Islet precursor cell (in vitro differentiated cells): ENCODE measurements at regions not wholly inside any gene's neighbourhood (a gene's known extent, or its start where the extent isn't known, plus 50 kb on each side); places are given as distances from the start of the nearest gene placed in this dataset.

ENCODE experiments used
- DNase-seq: peaks from one replicate; pipeline ENCODE4 v3.0.0-alpha.2; 2018

- DNase-seq = no peak
Observed at GRCh38 chr7:124489082-124489819, 276.3 kb downstream of the GPR37 start.

GRCh38 chr7:124482229-124482628, 283.4 kb downstream of the GPR37 start:
- DNase-seq = no peak

- DNase-seq = no peak
Observed at GRCh38 chr7:124480821-124481290, 284.7 kb downstream of the GPR37 start.

GRCh38 chr7:124480036-124480820, 285.4 kb downstream of the GPR37 start:
- no peak for DNase-seq

GRCh38 chr7:124462249-124462648, 303.3 kb downstream of the GPR37 start:
- DNase-seq = no peak

- no peak for DNase-seq
Observed at GRCh38 chr7:124460555-124460954, 305.0 kb downstream of the GPR37 start.

GRCh38 chr7:124460056-124460450, 305.5 kb downstream of the GPR37 start:
- DNase-seq = no peak

- DNase-seq = no peak
Observed at GRCh38 chr7:124459101-124460055, 306.2 kb downstream of the GPR37 start.

GRCh38 chr7:124457841-124458240, 307.8 kb downstream of the GPR37 start:
- no peak for DNase-seq

- DNase-seq = no peak
Observed at GRCh38 chr7:124456286-124456685, 309.3 kb downstream of the GPR37 start.

- no peak for DNase-seq
Observed at GRCh38 chr7:124452186-124452585, 313.4 kb downstream of the GPR37 start.

- DNase-seq = no peak
Observed at GRCh38 chr7:124449896-124450295, 315.7 kb downstream of the GPR37 start.

- no peak for DNase-seq
Observed at GRCh38 chr7:124444696-124445480, 320.7 kb downstream of the GPR37 start.

- DNase-seq = no peak
Observed at GRCh38 chr7:124443762-124444161, 321.8 kb downstream of the GPR37 start.

GRCh38 chr7:124440081-124440480, 325.5 kb downstream of the GPR37 start:
- DNase-seq = no peak

GRCh38 chr7:124432009-124432578, 333.5 kb downstream of the GPR37 start:
- DNase-seq = no peak

GRCh38 chr7:124429923-124430322, 335.7 kb downstream of the GPR37 start:
- DNase-seq = no peak

GRCh38 chr7:124428781-124429180, 336.8 kb downstream of the GPR37 start:
- DNase-seq = no peak

GRCh38 chr7:124426621-124427020, 339.0 kb downstream of the GPR37 start:
- no peak for DNase-seq

GRCh38 chr7:124423863-124424262, 341.7 kb downstream of the GPR37 start:
- no peak for DNase-seq

- no peak for DNase-seq
Observed at GRCh38 chr7:124422081-124422480, 343.5 kb downstream of the GPR37 start.

GRCh38 chr7:124420367-124420766, 345.2 kb downstream of the GPR37 start:
- no peak for DNase-seq
